ENCODE measurements at regions not wholly inside any gene's neighbourhood (a gene's known extent, or its start where the extent isn't known, plus 50 kb on each side); places are given as distances from the start of the nearest gene placed in this dataset.

DNA sequence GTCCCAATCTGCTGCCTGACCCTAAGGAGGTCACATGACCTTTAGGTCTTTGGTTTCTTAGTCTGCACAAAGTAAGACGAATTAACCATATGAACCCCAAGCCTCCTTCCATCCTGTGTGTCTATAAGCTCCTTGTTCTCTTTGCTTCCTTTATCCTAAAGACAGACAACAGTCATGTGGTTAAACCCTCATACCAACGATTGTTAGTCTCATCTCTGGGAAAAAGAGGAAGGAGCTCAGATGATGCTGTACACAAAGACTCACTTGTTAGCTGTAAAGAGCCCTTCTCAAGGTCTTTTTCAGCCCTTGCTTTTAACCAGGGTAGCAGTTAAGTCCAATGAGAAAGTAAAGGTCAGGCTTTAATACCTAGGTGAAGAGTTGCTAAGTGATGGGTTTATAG is 443.7 kb downstream of the TNS1 start:
- no peak for TF ChIP-seq POLR2AphosphoS5 (IDR thresholded peaks at IDR 0.05)
- TF ChIP-seq, protein P1, sequence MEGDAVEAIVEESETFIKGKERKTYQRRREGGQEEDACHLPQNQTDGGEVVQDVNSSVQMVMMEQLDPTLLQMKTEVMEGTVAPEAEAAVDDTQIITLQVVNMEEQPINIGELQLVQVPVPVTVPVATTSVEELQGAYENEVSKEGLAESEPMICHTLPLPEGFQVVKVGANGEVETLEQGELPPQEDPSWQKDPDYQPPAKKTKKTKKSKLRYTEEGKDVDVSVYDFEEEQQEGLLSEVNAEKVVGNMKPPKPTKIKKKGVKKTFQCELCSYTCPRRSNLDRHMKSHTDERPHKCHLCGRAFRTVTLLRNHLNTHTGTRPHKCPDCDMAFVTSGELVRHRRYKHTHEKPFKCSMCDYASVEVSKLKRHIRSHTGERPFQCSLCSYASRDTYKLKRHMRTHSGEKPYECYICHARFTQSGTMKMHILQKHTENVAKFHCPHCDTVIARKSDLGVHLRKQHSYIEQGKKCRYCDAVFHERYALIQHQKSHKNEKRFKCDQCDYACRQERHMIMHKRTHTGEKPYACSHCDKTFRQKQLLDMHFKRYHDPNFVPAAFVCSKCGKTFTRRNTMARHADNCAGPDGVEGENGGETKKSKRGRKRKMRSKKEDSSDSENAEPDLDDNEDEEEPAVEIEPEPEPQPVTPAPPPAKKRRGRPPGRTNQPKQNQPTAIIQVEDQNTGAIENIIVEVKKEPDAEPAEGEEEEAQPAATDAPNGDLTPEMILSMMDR (IDR thresholded peaks at IDR 0.05): no peak
- TF ChIP-seq POLR2A (IDR thresholded peaks at IDR 0.05): no peak
